GM12874 (cell line): ENCODE measurements at regions not wholly inside any gene's neighbourhood (a gene's known extent, or its start where the extent isn't known, plus 50 kb on each side); places are given as distances from the start of the nearest gene placed in this dataset.

Experiments
- CTCF ChIP-seq: IDR thresholded peaks from 2 replicates; pipeline ENCODE4 v1.5.1; 2011; ENCODE audit warnings: low read depth, mild to moderate bottlenecking, control low read depth, low read length, moderate library complexity; ENCODE audit not compliant: insufficient read depth

GRCh38 chr3:106675451-106675850, 701.8 kb upstream of the CCDC54 start:
- no peak for TF ChIP-seq CTCF

- TF ChIP-seq CTCF: no peak
Measured at GRCh38 chr3:106678657-106679390, 698.4 kb upstream of the CCDC54 start.

- TF ChIP-seq CTCF: no peak
Measured at GRCh38 chr3:106683953-106684620, 693.2 kb upstream of the CCDC54 start.

- TF ChIP-seq CTCF: no peak
Measured at GRCh38 chr3:106685745-106686144, 691.5 kb upstream of the CCDC54 start.

- no peak for TF ChIP-seq CTCF
Measured at GRCh38 chr3:106687905-106688304, 689.3 kb upstream of the CCDC54 start.

GRCh38 chr3:106688464-106688863, 688.8 kb upstream of the CCDC54 start:
- no peak for TF ChIP-seq CTCF

GRCh38 chr3:106691476-106691875, 685.8 kb upstream of the CCDC54 start:
- TF ChIP-seq CTCF: no peak
